Loucy (cell line): ENCODE measurements at regions not wholly inside any gene's neighbourhood (a gene's known extent, or its start where the extent isn't known, plus 50 kb on each side); places are given as distances from the start of the nearest gene placed in this dataset.

Experiments
- H2AFZ ChIP-seq: fragments of 200-600 bp; sonication (generic); 2 replicates; pipeline ENCODE4 v1.6.0; 2016; ENCODE audit warnings: antibody characterized with exemption, mild to moderate bottlenecking, low read length, moderate library complexity
- H3F3A ChIP-seq: fragments of 200-600 bp; 2 replicates; pipeline ENCODE4 v1.6.0; 2016; ENCODE audit warnings: antibody characterized with exemption, low read depth, mild to moderate bottlenecking
- H3K27me3 ChIP-seq: fragments of 200-600 bp; sonication (generic); 2 replicates; pipeline ENCODE4 v1.6.1; 2014; ENCODE audit warnings: low read length, mild to moderate bottlenecking; ENCODE audit not compliant: insufficient read depth, poor library complexity, severe bottlenecking
- H3K36me3 ChIP-seq: fragments of 200-600 bp; sonication (generic); 2 replicates; pipeline ENCODE4 v1.6.1; 2016; ENCODE audit warnings: low read length; ENCODE audit not compliant: insufficient read depth
- H3K4me1 ChIP-seq: fragments of 200-600 bp; sonication (generic); 2 replicates; pipeline ENCODE4 v1.5.1; 2014; ENCODE audit warnings: low read length, mild to moderate bottlenecking; ENCODE audit not compliant: insufficient read depth, poor library complexity, severe bottlenecking
- H3K4me2 ChIP-seq: fragments of 200-600 bp; sonication (generic); 2 replicates; pipeline ENCODE4 v1.6.0; 2014; ENCODE audit warnings: antibody characterized with exemption, low read length, low read depth, mild to moderate bottlenecking; ENCODE audit not compliant: poor library complexity, severe bottlenecking
- H3K4me3 ChIP-seq: fragments of 200-600 bp; sonication (generic); 2 replicates; pipeline ENCODE4 v1.5.1; 2014; ENCODE audit warnings: low read length, mild to moderate bottlenecking, mixed read lengths; ENCODE audit not compliant: poor library complexity, severe bottlenecking
- H3K79me2 ChIP-seq: fragments of 200-600 bp; sonication (generic); 2 replicates; pipeline ENCODE4 v1.6.1; 2014; ENCODE audit warnings: low read length; ENCODE audit not compliant: insufficient read depth
- H3K9ac ChIP-seq: fragments of 200-600 bp; sonication (generic); 2 replicates; pipeline ENCODE4 v1.6.0; 2014; ENCODE audit warnings: mild to moderate bottlenecking, low read depth, low read length, moderate library complexity; ENCODE audit not compliant: poor library complexity, severe bottlenecking
- H3K9me2 ChIP-seq: fragments of 200-600 bp; sonication (generic); replicated peaks from 2 replicates; pipeline ENCODE4 v1.6.1; 2016; ENCODE audit warnings: low read depth, low read length, mixed read lengths
- H3K9me3 ChIP-seq: fragments of 200-600 bp; sonication (generic); 2 replicates; pipeline ENCODE4 v1.6.1; 2014; ENCODE audit warnings: mild to moderate bottlenecking, antibody characterized with exemption, low read length, low read depth; ENCODE audit not compliant: insufficient read depth
- H4K20me1 ChIP-seq: fragments of 200-600 bp; sonication (generic); 2 replicates; pipeline ENCODE4 v1.6.0; 2014; ENCODE audit warnings: antibody characterized with exemption, low read length, mild to moderate bottlenecking; ENCODE audit not compliant: insufficient read depth, poor library complexity, severe bottlenecking
- EZH2phosphoT487 ChIP-seq: fragments of 200-600 bp; IDR thresholded peaks from 2 replicates; pipeline ENCODE4 v1.6.1; 2018; ENCODE audit warnings: antibody characterized with exemption, mild to moderate bottlenecking, moderate library complexity, borderline replicate concordance
- TF ChIP-seq, protein P1 (sequence below): fragments of 200-600 bp; sonication (generic); conservative IDR thresholded peaks from 2 replicates; pipeline ENCODE4 v1.5.1; 2014; ENCODE audit warnings: mild to moderate bottlenecking, antibody characterized with exemption, low read length

DNA sequence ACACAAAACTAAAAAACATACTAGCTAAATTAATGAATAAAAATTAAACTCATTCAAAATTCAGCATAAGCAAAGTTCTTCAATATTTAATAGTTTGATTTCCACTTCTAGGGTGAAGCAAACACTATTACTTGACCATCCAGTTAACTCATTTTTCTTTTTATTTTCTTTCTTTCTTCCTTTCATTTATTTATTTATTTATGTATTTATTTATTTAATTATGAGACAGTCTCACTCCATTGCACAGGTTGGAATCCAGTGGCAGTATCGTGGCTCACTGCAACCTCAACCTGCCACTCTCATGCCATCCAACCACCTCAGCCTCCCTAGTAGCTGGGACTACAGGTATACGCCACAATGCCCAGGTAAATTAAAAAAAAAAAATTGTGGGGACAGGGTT, 2069.5 kb downstream of the NCAM2 start:
- no peaks in the 10 kb centered on the region for H3K9me3 ChIP-seq
- no peak overlapping the region for H3K9ac ChIP-seq
- no peaks in the 10 kb centered on the region for H4K20me1 ChIP-seq
- no peaks in the 10 kb centered on the region for H3F3A ChIP-seq
- H3K4me3 ChIP-seq = no peak overlapping the region
- no peak overlapping the region for H3K4me2 ChIP-seq
- no peaks in the 10 kb centered on the region for H3K79me2 ChIP-seq
- H3K36me3 ChIP-seq = no peaks in the 10 kb centered on the region
- no peak for TF ChIP-seq EZH2phosphoT487
- TF ChIP-seq, protein P1, sequence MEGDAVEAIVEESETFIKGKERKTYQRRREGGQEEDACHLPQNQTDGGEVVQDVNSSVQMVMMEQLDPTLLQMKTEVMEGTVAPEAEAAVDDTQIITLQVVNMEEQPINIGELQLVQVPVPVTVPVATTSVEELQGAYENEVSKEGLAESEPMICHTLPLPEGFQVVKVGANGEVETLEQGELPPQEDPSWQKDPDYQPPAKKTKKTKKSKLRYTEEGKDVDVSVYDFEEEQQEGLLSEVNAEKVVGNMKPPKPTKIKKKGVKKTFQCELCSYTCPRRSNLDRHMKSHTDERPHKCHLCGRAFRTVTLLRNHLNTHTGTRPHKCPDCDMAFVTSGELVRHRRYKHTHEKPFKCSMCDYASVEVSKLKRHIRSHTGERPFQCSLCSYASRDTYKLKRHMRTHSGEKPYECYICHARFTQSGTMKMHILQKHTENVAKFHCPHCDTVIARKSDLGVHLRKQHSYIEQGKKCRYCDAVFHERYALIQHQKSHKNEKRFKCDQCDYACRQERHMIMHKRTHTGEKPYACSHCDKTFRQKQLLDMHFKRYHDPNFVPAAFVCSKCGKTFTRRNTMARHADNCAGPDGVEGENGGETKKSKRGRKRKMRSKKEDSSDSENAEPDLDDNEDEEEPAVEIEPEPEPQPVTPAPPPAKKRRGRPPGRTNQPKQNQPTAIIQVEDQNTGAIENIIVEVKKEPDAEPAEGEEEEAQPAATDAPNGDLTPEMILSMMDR = no peak
- no peaks in the 10 kb centered on the region for H3K4me1 ChIP-seq
- H3K9me2 ChIP-seq = no peaks in the 10 kb centered on the region
- H3K27me3 ChIP-seq = no peaks in the 10 kb centered on the region
- H2AFZ ChIP-seq = no peak overlapping the region

DNA sequence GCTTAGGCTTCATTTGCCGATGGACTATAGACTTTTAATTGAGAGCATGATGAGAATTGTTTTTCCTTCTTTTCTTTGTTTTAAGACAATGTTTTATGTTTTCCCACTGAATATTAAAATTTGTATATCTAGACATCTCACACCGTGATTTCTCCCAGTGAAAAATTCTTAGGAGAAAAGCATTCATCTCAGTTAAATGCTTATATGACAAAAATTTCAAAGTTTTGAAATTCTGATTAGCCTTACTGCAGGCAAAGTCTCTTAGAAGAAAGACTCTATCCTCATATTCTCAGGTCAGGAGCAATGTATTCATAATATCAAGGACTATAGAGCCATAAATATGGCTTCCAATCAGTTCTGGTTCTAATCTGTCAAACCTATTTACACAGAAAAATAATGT, 2085.0 kb downstream of the NCAM2 start:
- Histone ChIP-seq H2AFZ (no peak overlapping the region), H3K27me3 (no peaks in the 10 kb centered on the region)

DNA sequence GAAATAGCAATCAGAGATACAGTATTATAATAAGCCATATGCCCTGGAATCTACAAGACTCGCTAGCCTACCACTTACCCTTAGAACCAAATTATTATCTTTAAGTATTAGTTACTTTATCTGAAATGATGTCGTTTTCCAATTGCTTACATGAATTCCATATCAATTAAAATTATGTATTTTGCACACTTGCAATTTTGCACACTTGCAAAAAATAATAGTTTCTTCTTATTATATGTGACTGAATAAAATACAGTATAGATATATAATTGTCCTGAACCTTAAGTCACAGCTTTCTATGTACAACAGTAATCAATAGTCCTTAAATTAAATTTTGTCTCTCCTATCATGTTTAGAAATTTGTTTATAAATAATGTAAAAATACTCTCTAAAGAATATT, 2095.1 kb downstream of the NCAM2 start:
- no peaks in the 10 kb centered on the region for H4K20me1 ChIP-seq
- TF ChIP-seq, protein P1 = no peak
- TF ChIP-seq EZH2phosphoT487 = no peak
- no peaks in the 10 kb centered on the region for H3F3A ChIP-seq
- no peak overlapping the region for H3K4me3 ChIP-seq
- no peaks in the 10 kb centered on the region for H3K79me2 ChIP-seq
- H3K9me2 ChIP-seq = no peaks in the 10 kb centered on the region
- no peak overlapping the region for H3K4me2 ChIP-seq
- no peaks in the 10 kb centered on the region for H3K4me1 ChIP-seq
- H3K9me3 ChIP-seq = no peaks in the 10 kb centered on the region
- H3K27me3 ChIP-seq = no peaks in the 10 kb centered on the region
- no peaks in the 10 kb centered on the region for H3K36me3 ChIP-seq
- H2AFZ ChIP-seq = no peak overlapping the region
- H3K9ac ChIP-seq = no peak overlapping the region

More for the DNA sequence above, 2085.0 kb downstream of the NCAM2 start:
- no peaks in the 10 kb centered on the region for H3K4me1 ChIP-seq
- H4K20me1 ChIP-seq = no peaks in the 10 kb centered on the region
- H3K9me3 ChIP-seq = no peaks in the 10 kb centered on the region
- no peak for TF ChIP-seq EZH2phosphoT487
- no peaks in the 10 kb centered on the region for H3K9me2 ChIP-seq
- no peak overlapping the region for H3K4me3 ChIP-seq
- no peaks in the 10 kb centered on the region for H3K36me3 ChIP-seq
- H3K4me2 ChIP-seq = no peak overlapping the region
- H3K79me2 ChIP-seq = no peaks in the 10 kb centered on the region
- no peaks in the 10 kb centered on the region for H3F3A ChIP-seq
- H3K9ac ChIP-seq = no peak overlapping the region

DNA sequence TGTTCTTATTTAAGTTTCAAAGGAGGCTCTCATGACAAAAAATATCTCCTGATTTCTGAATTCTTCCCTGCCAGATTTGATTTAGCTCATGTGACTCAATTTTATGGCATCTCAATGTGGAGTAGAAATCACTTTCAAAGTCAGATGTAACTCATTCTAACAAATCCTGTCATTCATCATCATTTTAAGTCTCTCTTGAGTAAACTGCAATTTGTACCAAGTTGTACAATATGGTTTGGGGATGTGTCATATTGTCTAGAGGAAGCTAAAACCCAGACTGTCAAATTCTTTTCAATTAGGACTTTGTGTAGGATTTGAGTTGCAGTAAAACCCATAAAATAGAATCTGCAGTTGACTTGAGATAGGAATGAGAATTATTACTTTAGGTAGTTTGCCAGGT, 2101.0 kb downstream of the NCAM2 start:
- Histone ChIP-seq H3K9me2 (no peaks in the 10 kb centered on the region), H3K27me3 (no peaks in the 10 kb centered on the region), H3F3A (no peaks in the 10 kb centered on the region), H2AFZ (no peak overlapping the region), H3K79me2 (no peaks in the 10 kb centered on the region), H3K4me2 (no peak overlapping the region), H4K20me1 (no peaks in the 10 kb centered on the region), H3K4me3 (no peak overlapping the region), H3K36me3 (no peaks in the 10 kb centered on the region), H3K4me1 (no peaks in the 10 kb centered on the region), H3K9me3 (no peaks in the 10 kb centered on the region; the same call in 1 of the 2 replicates), H3K9ac (no peak overlapping the region)
- TF ChIP-seq, protein P1 = no peak
- TF ChIP-seq EZH2phosphoT487 = no peak
